HepG2 (cell line): ENCODE measurements at regions not wholly inside any gene's neighbourhood (a gene's known extent, or its start where the extent isn't known, plus 50 kb on each side); places are given as distances from the start of the nearest gene placed in this dataset.

Experiments
- ATAC-seq: fragments of 200-7000 bp; cut with Tn5 transposase; 3 replicates; pipeline ENCODE4 v1.9.1; 2020; ENCODE audit warnings: mild to moderate bottlenecking, moderate library complexity
- BruUV-seq: library from RNA; stranded (reverse); fragments of 400-500 nt; replicated peaks from 2 replicates; lab custom pipeline; 2021; lab: Mats Ljungman, UMichigan
- CTCF ChIA-PET: fragments of 300-600 bp; formaldehyde crosslinking; extraction: SDS; loops from one replicate; lab custom pipeline; 2021; ENCODE audit warnings: low total read pairs, inconsistent platforms, low intra/inter-chr PET ratio; lab: Yijun Ruan, JAX
- POLR2A ChIA-PET: fragments of 350-600 bp; sonication (Branson Sonifier 250); formaldehyde crosslinking; loops from one replicate; lab custom pipeline; 2020; ENCODE audit warnings: antibody characterized with exemption, inconsistent platforms; lab: Yijun Ruan, JAX
- DNase-seq: peaks from one replicate; pipeline ENCODE4 v3.0.0-alpha.2; 2015; ENCODE audit warnings: low spot score
- FAIRE-seq: peaks from 3 replicates; lab custom pipeline; 2011; peaks lifted over from hg19 to GRCh38; lab: Jason Lieb, UNC
- H2AFZ ChIP-seq: one replicate; pipeline ENCODE4 v1.6.1; 2011; ENCODE audit warnings: low read length, inconsistent platforms
- H3K27ac ChIP-seq: fragments of 300-600 bp; 3 replicates; pipeline ENCODE4 v1.8.0; 2011; ENCODE audit warnings: mixed run types, mild to moderate bottlenecking, mixed read lengths, low read length, inconsistent platforms; ENCODE audit not compliant: insufficient read depth; ENCODE audit errors: extremely low read length
- H3K27me3 ChIP-seq, 2 experiments: fragments of 200-600 bp in 1 of 2; 2 replicates in 1 of 2; 3 replicates in 1 of 2; pipeline versions ENCODE4 v1.6.0 to v1.8.0; 2011; ENCODE audit warnings: low read length in 2 of 2, mild to moderate bottlenecking in 2 of 2, moderate library complexity in 2 of 2, inconsistent platforms in 1 of 2; ENCODE audit not compliant: insufficient read depth in 2 of 2, control insufficient read depth in 1 of 2
- H3K36me3 ChIP-seq, 2 experiments: fragments of 200-600 bp in 1 of 2; replicated peaks in 1 of 2; 2 replicates in 1 of 2; 3 replicates in 1 of 2; pipeline versions ENCODE4 v1.5.1 to v1.8.0; 2011; ENCODE audit warnings: low read length in 2 of 2, inconsistent platforms in 1 of 2; ENCODE audit not compliant: insufficient read depth in 2 of 2, control insufficient read depth in 1 of 2
- H3K4me1 ChIP-seq: 2 replicates; pipeline ENCODE4 v1.5.1; 2012; ENCODE audit warnings: low read length, inconsistent platforms; ENCODE audit not compliant: insufficient read depth
- H3K4me2 ChIP-seq: 2 replicates; pipeline ENCODE4 v1.6.0; 2011; ENCODE audit warnings: low read depth, low read length, inconsistent platforms
- H3K4me3 ChIP-seq, 3 experiments: fragments of 200-600 bp in 1 of 3; sonication (generic), shearing (Covaris generic) in 1 of 3; replicated peaks in 1 of 3; 2 replicates each; pipeline ENCODE4 v1.5.1; 2011 to 2016; ENCODE audit warnings: low read length in 3 of 3, inconsistent platforms in 2 of 3, low read depth in 2 of 3, mild to moderate bottlenecking in 2 of 3, control low read depth in 1 of 3, mixed read lengths in 1 of 3; ENCODE audit not compliant: insufficient read depth in 1 of 3
- H3K79me2 ChIP-seq: one replicate; pipeline ENCODE4 v1.6.1; 2011; ENCODE audit warnings: low read length, inconsistent platforms; ENCODE audit not compliant: insufficient read depth
- H3K9ac ChIP-seq: 2 replicates; pipeline ENCODE4 v1.6.0; 2011; ENCODE audit warnings: mild to moderate bottlenecking, low read depth, low read length, inconsistent platforms; ENCODE audit not compliant: insufficient read depth
- H3K9me3 ChIP-seq: 2 replicates; pipeline ENCODE4 v1.5.1; 2012; ENCODE audit warnings: mild to moderate bottlenecking, low read length
- H4K20me1 ChIP-seq: 2 replicates; pipeline ENCODE4 v1.6.0; 2011; ENCODE audit warnings: inconsistent platforms, mild to moderate bottlenecking, low read length, moderate library complexity; ENCODE audit not compliant: insufficient read depth
- BCLAF1 ChIP-seq: fragments of 450-650 bp; IDR thresholded peaks from 2 replicates; pipeline ENCODE4 v1.6.1; 2017; ENCODE audit warnings: mild to moderate bottlenecking
- KDM5A ChIP-seq: fragments of 200-600 bp; sonication (generic); IDR thresholded peaks from 2 replicates; pipeline ENCODE4 v1.7.0; 2018; ENCODE audit warnings: antibody characterized with exemption, mild to moderate bottlenecking, low read length, borderline replicate concordance
- KLF16 ChIP-seq, 2 experiments: sonication (generic) in 1 of 2; formaldehyde crosslinking in 1 of 2; IDR thresholded peaks; 2 replicates each; pipeline versions ENCODE4 v1.6.1 to v1.8.0; 2016 to 2023; ENCODE audit warnings: missing genetic modification reagents in 2 of 2, missing compliant biosample characterization in 1 of 2
- MTF1 ChIP-seq: sonication (generic); formaldehyde crosslinking; IDR thresholded peaks from 2 replicates; pipeline ENCODE4 v1.5.0; 2020; ENCODE audit warnings: missing genetic modification reagents
- RORA ChIP-seq: sonication (generic); formaldehyde crosslinking; IDR thresholded peaks from 2 replicates; pipeline ENCODE4 v1.5.0; 2020; ENCODE audit warnings: mild to moderate bottlenecking, missing genetic modification reagents, moderate library complexity
- ZFP37 ChIP-seq: sonication (generic); formaldehyde crosslinking; IDR thresholded peaks from 2 replicates; pipeline ENCODE4 v1.4.0; 2020; ENCODE audit warnings: missing genetic modification reagents, borderline replicate concordance
- ZNF282 ChIP-seq: fragments of 450-650 bp; IDR thresholded peaks from 2 replicates; pipeline ENCODE4 v1.6.1; 2018; ENCODE audit not compliant: partially characterized antibody
- ZNF572 ChIP-seq: sonication (generic); formaldehyde crosslinking; IDR thresholded peaks from 2 replicates; pipeline ENCODE4 v1.5.1; 2020; ENCODE audit warnings: mild to moderate bottlenecking, missing genetic modification reagents
- ZNF691 ChIP-seq: sonication (generic); formaldehyde crosslinking; IDR thresholded peaks from 2 replicates; pipeline ENCODE4 v1.4.0; 2020; ENCODE audit warnings: missing genetic modification reagents, low read depth, mild to moderate bottlenecking, borderline replicate concordance
- ZNF746 ChIP-seq: sonication (generic); formaldehyde crosslinking; IDR thresholded peaks from 2 replicates; pipeline ENCODE4 v1.8.0; 2022; ENCODE audit warnings: mild to moderate bottlenecking, missing genetic modification reagents
- ZSCAN30 ChIP-seq: sonication (generic); formaldehyde crosslinking; IDR thresholded peaks from 2 replicates; pipeline ENCODE4 v1.5.0; 2020; ENCODE audit warnings: mild to moderate bottlenecking, missing genetic modification reagents
- WGBS: methylation state at CpG from one replicate; pipeline ENCODE4 v1.1.6; 2017; ENCODE audit warnings: low lambda C conversion rate; 5-methylcytosine and 5-hydroxymethylcytosine counted together
- in situ Hi-C: cut with HindIII; loops from 2 replicates; pipeline ENCODE4 v1.10.0; 2017; ENCODE audit warnings: low pct_unique_long_range_greater_than_20kb; ENCODE audit not compliant: extremely low pct_ligation_motif_present
- intact Hi-C: fragments of 100-400 bp; cut with micrococcal nuclease; formaldehyde crosslinking; loops from one replicate; pipeline ENCODE4 v1.10.0; 2022; ENCODE audit not compliant: unreplicated experiment

- TF ChIP-seq BCLAF1: no peak
- TF ChIP-seq ZNF572 (CRISPR knock-in tag): no peak
- no peak for TF ChIP-seq RORA
- TF ChIP-seq ZFP37 (CRISPR knock-in tag): no peak
- TF ChIP-seq ZNF746: no peak
- no peak for TF ChIP-seq ZNF691 (CRISPR knock-in tag)
These were observed 97.5 kb upstream of the MYLIP start (continued) for GRCh38 chr6:16031278-16031981.

- no peak overlapping the region for H3K4me3 ChIP-seq
- no TSS peak for BruUV-seq
- no peaks in the 10 kb centered on the region for H3K36me3 ChIP-seq
- ChIA-PET POLR2A (no interaction called here), CTCF (no interaction called here)
- H3K27ac ChIP-seq: no peak overlapping the region
- ATAC-seq (no peak), DNase-seq (no peak), FAIRE-seq (no peak)
- H3K4me2 ChIP-seq: no peak overlapping the region
- H3K79me2 ChIP-seq: no peaks in the 10 kb centered on the region
- H3K27me3 ChIP-seq: peaks cover 2 to 12% of the 10 kb centered on the region in 2 experiments; a peak in 2 of 5 replicates
- 52% methylated on average over 3 of the region's 3 CpGs for WGBS
- H2AFZ ChIP-seq: no peak overlapping the region
- H3K4me1 ChIP-seq: no peaks in the 10 kb centered on the region
- H4K20me1 ChIP-seq: no peaks in the 10 kb centered on the region
- no peak overlapping the region for H3K9ac ChIP-seq
- intact Hi-C loops (no loop called here), in situ Hi-C loops (no loop called here)
- peaks cover 6% of the 10 kb centered on the region; the same call in 1 of the 2 replicates for H3K9me3 ChIP-seq
- no peak for TF ChIP-seq MTF1 (CRISPR knock-in tag)
- TF ChIP-seq KDM5A: no peak
- TF ChIP-seq KLF16 (CRISPR knock-in tag; IDR thresholded peaks at IDR 0.05): no peak
- no peak for TF ChIP-seq ZSCAN30 (CRISPR knock-in tag)
- no peak for TF ChIP-seq ZNF282
These were observed 99.9 kb upstream of the MYLIP start for GRCh38 chr6:16028966-16029365.
